Tibial nerve (tissue), 3 donors: ENCODE measurements at regions not wholly inside any gene's neighbourhood (a gene's known extent, or its start where the extent isn't known, plus 50 kb on each side); places are given as distances from the start of the nearest gene placed in this dataset.

Source experiments
- POLR2A ChIP-seq, 2 donors: fragments of 450-650 bp; IDR thresholded peaks; one replicate each; pipeline ENCODE4 v1.6.1; 2017; ENCODE audit warnings: antibody characterized with exemption in 2 of 2, mild to moderate bottlenecking in 2 of 2, moderate library complexity in 2 of 2
- TF ChIP-seq, protein P1 (sequence below), 5 experiments: fragments of 200-600 bp in 3 of 5; fragments of 450-650 bp in 2 of 5; sonication (generic) in 3 of 5; IDR thresholded peaks; one replicate each; pipeline ENCODE4 v1.5.1; 2016 to 2019; ENCODE audit warnings: antibody characterized with exemption in 5 of 5, mild to moderate bottlenecking in 3 of 5, moderate library complexity in 2 of 5

DNA sequence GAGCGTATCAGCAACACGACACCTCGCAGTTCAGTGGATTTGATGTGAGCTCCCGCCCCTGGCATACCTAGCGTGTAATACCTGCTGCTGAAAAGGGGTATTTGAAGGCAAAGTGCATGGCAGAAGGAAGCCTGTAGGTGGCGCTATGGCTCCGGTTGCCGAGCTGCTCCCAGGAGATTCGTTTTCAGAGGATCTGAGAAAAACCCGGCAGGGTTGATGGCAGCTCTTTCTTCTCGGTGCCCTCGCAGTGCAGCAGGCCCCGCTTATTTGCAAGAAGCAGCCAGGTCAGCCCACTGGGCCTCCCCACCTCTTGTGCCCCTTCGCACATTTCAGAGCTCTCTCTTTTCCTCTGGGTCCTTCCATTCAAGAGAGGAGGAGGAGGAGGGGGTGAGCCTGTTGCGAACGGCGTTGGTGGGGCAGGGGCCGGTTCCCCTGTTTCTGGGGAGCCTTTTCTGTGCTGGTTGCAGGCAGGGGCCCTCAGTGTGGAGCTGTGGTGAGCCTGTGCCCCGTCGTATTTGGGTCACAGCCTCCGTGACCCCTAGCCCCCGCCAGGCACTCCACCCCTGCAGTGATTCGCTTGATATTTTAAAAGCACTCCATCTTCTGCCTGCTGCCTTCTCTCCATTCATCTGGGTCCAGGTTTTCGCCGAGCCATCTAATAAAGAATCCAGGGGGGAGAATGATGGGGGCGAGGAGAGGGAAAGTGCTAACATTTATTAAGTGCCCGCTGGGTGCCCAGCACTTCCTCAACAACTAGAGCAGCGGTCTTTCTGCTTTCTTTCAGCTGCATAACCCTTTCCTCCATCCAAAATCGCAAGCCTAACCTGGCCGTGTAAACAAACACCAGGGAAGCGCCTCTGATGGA lies 85.3 kb upstream of the SYT13 start:
- TF ChIP-seq, protein P1, sequence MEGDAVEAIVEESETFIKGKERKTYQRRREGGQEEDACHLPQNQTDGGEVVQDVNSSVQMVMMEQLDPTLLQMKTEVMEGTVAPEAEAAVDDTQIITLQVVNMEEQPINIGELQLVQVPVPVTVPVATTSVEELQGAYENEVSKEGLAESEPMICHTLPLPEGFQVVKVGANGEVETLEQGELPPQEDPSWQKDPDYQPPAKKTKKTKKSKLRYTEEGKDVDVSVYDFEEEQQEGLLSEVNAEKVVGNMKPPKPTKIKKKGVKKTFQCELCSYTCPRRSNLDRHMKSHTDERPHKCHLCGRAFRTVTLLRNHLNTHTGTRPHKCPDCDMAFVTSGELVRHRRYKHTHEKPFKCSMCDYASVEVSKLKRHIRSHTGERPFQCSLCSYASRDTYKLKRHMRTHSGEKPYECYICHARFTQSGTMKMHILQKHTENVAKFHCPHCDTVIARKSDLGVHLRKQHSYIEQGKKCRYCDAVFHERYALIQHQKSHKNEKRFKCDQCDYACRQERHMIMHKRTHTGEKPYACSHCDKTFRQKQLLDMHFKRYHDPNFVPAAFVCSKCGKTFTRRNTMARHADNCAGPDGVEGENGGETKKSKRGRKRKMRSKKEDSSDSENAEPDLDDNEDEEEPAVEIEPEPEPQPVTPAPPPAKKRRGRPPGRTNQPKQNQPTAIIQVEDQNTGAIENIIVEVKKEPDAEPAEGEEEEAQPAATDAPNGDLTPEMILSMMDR (IDR thresholded peaks at IDR 0.05) = peak; percentile 63 to 88 (median 73)
- no peak for TF ChIP-seq POLR2A (IDR thresholded peaks at IDR 0.05)
